DMS 273 (cell line): ENCODE measurements at regions not wholly inside any gene's neighbourhood (a gene's known extent, or its start where the extent isn't known, plus 50 kb on each side); places are given as distances from the start of the nearest gene placed in this dataset.

Source experiments
- DNase-seq: peaks from one replicate; lab custom pipeline; 2025; ENCODE audit not compliant: unreplicated experiment; lab: John Stamatoyannopoulos, UW

DNA sequence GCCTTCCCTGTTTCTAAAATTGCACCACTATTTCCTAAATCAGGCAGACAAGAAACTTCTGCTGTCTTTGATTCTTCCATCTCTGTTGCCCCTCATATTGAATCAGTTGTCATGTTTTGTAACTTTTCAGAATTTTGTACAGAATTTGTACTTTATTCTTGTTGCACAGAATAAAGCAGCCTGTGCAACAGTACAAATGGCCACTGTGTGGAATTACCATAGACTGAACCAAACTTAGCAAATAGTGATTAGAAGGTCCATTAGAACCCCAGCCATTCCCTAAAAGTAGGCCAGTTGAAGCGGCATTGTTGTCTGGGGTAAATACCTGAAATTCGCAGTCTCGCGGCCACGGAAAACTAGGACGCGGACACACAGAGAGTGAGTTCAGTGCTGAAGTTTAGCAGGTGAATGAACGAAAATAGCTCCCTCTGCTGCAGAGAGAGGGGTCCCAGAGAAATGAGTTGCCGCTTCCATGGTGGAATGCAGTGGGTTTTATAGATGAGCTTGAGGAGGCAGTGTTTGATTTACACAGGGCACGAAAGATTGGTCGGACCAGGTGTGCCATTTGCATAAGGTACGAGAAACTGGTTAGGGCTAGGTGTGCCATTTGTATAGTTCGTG lies 71.8 kb downstream of the C4orf33 start:
- no peak for DNase-seq

DNA sequence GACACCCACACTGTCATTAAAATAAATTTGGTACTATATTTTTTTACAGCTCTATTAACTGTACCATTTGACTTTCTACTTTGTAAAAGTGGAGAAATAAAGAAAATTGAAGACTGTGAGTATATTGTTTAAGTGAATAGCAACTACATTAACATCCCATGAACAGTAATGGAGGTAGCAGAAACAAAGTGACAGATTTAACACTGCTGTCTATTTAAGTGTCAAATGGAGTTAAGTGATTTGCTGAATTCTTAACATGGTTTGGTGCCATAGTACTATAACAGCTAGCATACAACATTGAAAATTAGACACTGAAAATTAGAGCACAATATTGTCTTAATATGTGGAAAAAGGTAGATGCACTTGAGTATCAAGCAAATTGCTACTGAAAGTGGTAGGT lies 76.2 kb downstream of the C4orf33 start:
- DNase-seq: no peak

DNA sequence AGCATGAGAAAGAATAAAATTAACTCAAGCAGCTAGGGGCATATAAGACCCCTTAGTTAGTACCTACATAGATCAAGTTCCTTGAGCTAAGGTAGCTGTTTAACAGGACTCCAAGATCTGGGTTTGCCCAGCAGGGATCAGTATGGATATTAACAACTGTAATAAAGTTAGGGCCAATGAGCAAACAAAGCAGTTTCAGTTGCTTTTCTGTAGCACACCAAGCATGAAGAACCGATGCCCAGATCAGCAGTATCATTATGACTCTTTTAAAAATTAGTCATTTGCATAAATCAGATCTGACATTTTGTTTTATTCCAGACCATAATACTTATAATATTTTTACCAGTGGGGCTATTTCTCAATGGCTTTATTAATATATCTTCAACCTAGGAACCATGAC lies 80.9 kb downstream of the C4orf33 start:
- DNase-seq: no peak

DNA sequence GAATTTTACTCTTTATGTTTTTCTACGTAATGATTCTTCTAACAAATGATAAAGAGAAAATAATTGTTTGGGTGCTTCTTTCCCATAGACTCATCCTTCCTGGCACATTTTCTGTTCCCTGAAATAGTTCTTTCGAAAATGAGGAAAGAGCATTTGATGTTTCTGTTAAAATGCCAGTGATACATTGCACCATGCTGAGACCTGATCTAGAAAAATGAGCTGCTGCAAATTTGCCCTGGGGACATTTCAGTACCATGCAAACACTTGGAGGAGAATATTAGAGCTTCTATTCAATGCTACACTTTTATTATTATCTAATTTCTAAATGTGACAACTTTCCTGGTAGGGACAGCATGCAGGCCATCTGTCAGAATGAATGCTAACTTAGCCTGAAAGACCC lies 83.3 kb downstream of the C4orf33 start:
- no peak for DNase-seq

DNA sequence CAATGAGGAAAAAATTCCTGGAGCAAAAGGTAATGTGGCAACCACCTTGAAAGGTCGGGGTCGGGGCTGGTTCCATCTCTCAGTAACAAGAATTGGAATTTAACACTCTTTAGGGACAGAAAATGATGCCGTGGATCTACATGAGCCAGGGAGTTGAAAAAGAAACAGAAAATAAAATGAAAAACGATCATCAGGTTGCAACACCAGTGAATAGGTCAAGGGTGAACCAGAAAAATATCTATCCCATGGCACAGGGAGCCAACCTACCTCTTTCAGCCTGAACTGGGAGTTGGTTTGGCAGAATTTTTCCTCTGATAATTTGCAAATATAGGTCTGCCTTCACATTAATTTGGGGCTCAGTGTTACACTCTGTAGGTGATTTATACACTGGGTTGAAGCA lies 93.7 kb downstream of the C4orf33 start:
- no peak for DNase-seq

DNA sequence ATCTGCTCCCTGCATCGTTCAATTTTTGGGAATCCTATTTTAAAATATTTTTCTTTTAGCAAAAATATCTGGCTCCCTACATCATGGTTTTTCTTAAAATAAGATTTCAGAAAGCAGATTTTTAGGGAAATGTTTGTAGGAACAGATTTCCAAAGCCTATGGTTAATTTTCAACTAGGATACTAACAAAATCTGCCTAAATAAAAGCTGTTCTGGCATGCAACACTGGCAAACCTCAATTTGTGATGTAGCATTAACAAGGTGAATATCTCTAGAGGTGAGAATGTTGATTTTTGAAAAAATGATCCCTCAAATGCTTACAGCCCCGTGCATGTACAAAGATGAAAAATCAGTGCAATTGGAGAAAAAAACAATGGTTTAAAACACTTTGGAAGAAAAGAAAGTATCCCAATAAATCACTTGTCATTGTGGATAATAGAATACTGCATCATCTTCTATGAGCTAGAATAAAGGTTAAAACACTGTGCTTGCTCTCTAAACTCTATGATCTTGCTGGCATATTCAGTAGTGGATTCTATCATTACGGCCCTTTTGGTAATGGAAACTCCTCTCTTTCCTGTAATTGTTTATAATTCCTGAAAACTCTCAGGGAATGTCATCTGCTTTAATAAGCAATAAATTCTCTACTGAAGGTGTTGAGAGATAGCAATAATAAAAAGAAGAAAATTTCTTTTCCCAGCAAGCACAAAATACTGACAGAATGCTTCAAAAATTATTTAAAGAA lies 97.6 kb downstream of the C4orf33 start:
- DNase-seq: no peak

DNA sequence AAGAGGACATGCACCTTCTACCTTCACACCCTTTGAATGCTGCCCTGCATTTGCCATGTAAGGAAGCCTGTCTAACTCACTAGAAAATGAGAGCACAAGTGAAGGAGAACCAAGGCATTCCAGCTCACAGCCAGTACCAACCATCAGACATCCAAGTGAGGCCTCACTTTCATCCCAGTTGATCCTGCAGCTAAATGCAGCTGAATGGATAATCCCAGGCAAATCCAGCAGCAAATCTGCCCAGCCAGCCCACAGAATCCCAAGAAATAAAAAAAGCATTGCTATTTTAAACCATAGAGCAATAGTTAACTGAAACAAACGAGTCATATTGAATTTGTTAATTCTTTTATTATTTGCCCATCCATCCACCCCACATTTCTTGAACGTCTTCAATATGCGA lies 112.5 kb downstream of the C4orf33 start:
- no peak for DNase-seq

DNA sequence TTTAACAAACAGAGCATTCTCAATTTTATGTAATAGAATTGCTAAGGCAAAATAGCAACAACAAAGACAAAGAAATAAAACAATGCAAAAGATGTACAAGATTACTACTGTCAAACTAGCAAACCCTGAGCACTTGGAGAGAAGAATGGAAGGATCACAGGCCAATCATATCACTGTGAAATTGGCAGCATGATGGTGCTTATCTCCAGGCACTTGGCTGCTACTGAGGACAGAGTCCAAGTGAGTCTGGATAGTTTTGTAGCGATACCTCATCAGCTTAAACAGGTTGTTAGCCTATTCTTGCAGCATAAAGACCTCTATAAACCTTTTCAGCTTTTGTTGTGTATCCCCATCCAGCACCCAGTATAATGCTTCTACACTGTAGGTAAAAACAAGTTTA lies 117.7 kb downstream of the C4orf33 start:
- DNase-seq: no peak

DNA sequence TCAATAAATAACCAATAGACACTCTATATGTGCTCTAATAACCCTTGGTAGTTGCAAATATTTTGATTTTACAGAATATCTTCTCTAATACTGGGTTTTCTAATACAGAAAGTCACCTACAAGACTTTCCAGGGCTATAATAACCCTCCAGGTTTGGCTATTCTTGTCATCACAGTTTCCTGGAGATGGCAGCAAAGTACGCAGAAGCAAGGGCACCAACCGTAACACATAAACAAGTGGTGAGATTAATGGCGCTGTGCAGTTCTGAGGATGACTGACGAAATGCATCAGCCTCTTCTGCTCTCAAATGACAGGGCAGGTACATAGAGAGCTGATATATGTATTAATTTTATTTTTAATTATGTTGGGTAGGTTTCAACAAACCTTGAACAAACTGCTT lies 122.4 kb downstream of the C4orf33 start:
- DNase-seq: peak; percentile 43

DNA sequence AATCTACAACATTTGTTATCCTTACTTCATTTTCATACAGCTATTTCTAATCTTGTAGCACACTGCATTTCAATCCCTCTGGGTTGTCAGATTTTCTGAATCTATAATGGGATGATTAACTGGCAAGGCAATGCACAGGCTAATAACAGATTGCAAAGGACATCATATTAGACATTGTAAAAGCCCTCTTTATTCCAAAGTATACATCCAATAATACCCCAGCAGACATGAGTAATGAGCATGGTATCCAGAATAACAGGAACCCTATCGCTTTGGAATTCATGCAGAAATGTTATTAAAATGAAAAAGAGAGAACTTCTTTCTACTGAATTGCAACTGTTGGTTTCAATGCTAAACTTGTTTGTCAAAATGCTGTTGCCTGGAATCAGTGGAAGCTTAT lies 122.9 kb downstream of the C4orf33 start:
- DNase-seq: no peak

DNA sequence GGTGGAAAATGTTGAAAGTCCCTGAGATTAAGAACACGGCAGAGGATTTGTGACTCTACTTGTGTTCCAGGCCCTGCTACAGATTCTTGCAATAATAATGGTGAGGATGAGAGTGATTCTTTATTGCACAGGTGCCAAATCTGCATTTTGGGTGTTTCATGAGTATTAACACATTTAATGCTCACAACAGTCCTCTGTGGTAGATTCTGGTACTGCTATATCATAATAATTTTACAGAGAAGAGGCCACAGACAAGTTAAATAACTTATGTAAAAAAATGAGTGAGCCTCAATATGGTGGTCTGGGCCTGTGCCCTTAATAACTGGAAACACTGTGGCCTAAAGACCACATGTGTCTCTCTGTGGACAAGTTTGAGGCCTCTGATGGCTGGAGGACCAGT lies 124.3 kb downstream of the C4orf33 start:
- no peak for DNase-seq

DNA sequence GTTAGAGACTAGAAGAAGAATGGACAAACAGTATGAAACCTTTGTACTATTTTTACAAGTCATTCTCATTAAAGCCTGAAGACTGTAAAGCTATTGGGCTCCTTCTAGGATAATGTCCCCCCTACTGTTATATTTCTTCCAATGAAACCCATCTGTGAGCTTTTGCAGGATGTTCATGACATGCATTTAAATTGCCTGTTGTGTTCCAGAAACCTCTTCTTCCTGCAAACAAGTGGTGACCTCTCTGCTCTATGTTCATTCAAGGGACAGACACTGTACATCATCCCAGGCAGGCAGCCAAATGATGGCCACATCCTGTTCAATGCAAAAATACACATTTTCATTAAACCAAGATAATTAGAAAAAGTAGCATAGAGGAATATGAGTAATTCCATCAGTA lies 128.0 kb downstream of the C4orf33 start:
- no peak for DNase-seq

DNA sequence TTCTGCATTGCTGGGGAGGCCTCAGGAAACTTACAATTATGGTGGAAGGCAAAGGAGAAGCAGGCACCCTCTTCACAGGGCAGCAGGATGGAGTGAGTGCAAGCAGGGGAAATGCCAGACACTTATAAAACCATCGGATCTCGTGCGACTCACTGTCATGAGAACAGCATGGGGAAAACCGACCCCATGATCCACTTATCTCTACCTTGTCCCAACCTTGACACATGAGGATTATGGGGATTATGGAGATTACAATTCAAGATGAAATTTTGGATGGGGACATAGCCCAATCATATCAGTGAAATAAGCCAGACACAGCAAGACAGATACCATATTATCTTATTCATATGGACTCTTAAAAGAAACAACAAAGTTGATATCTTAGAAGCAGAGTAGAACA lies 134.9 kb downstream of the C4orf33 start:
- DNase-seq: no peak

DNA sequence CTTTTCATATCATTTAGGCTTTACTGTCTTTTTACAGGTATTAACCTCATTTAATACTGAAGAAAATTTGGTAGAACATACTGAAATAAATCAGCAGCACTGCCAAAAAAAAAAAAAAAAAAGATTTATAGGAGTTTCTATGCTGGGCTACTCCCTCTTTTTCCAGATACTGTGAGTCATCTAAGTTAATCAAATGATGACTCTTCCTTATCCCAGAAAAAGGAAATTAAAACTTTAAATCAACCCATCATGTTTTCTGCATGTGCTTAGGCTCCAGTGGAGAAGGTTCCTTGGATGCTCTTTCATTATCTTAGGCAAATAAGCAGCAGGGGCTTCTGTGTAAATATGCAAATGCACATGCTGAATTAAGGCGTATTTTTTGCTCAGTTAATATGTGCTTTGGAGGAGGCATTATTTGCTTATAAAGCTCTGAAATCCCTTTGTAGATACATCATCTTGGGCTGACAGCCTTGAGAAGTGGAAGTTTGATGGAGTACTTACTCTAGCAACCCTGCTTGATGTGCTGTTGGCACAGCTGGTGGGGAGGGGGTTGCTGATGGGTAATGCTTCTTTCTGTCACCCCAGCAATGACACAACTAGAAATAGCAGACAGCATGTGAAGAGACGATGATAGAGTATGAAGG lies 136.1 kb downstream of the C4orf33 start:
- DNase-seq: no peak

DNA sequence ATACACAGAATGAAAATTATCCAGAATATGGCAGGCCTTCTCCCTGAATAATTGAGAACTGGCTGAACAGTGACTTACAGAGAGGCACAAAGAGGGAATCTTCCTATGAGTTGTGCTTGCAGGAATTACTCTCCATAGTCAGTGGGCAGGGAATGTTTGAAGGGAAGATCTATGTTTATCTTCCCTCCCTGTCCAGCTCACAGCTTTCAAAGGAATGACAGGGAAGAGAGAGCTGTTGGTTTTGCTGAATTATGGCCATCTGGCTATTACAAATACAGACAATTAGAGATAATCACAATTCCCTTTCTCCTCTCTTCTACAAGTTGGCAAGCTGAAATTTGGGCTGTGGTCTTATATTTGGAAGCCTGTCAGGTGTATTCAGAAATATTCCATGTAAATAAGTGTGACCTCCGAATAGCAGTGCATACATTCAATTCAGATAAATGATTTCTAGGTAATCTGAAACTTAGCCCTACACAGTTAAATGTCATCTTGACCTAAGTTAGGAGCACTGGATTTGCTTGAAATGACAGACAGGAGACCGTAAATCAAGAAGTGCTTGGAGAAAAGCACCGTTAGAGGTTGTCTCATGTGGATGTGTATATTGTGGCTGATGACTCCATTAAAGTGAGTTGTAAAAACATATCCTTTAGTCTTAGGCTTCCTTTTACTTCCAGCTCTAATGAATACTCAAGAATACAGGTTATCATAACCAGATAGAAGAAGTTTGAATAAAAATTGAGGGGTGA lies 136.8 kb downstream of the C4orf33 start:
- peak; percentile 2 for DNase-seq

DNA sequence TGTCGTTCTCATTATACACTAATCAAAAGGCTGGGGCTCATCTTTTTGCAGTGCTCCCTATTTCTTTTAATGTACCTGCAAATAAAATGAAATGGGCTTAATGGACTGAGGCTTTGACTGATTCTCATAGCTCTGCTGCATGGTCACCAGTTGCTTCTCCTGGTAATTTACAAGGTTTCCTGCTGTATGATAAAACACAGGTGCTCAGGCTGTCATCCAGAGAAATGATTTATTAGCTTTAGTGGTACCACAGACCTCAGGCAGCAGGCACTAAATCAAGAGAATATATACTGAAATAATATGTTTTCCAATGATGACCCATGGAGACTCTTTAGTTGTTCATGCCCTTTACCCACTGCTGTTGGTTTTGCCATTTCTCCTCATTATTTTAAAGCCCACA lies 137.7 kb downstream of the C4orf33 start:
- DNase-seq: no peak

DNA sequence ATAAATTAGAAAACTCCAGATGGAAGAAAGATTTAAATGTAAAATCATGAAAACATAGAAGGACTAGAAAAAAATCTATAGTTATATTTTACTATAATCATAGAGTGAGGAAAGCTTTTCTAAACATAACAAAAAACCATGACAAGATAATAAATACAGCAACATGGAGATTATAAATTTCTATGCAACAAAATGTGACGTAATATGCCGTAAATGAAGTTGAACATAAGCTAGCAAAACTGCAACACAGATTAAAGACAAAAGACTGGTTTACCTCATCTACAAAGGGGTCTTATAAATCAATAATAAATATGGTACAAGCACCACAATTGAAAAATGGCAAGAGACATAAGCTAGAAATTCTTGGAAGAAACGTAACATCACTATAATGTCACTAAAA lies 140.4 kb downstream of the C4orf33 start:
- DNase-seq: no peak

DNA sequence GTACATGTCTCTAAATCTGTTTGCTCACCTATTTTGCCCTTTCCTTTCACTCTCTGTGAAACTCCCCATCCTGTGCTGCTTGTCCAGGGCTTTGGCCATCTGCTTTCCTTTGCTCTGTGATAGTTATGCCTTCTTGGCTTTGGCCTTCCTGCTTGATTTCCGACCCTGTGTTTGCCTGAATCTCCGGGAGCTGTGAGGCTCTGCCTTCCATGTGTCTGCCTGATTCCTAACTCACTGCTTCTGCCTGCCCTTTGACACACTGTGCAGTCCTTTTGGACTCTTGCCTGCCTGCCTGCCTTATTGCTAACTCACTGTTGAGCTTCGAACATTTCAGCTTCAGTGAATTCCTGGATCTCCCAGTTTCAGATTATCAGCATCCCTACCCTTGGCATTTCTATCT lies 143.1 kb downstream of the C4orf33 start:
- DNase-seq: no peak

DNA sequence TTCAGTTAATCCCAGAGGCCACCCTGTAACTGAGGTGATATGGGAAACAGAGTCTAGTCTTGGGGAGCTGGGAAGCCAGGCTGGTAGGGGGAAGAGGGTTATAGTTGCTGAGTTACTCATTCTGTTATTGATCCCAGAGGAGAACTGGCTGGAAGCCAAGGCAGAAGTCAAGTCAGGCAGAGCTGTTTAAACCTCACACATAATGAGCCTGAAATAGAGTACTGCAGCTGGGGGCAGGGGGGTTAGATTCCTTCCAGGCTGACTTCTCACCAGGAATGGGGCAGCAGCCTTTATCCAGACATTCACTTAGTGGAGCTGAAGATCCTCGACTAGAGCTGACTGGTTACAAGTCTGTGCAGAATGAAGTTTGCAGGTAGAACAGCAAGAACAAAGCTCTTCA lies 144.9 kb downstream of the C4orf33 start:
- no peak for DNase-seq

DNA sequence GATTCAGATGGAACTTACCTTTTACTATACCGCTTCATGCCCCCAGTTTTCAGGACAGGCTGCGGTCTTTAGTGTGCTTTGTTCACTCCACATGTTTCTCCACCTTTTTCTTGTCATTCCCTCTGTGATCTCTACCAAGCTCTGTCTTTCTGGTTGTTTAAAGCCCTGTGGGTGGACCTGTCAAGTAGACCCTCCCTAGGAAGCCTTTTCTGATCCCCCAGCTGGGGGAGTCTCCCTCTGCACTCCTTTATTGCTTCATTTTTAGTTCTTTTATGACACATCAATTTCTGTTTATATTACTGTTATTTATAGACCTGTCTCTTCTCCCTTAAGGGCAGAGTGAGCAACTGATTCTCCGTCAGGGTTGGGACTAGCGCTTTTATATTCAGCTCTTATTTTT lies 150.2 kb downstream of the C4orf33 start:
- DNase-seq: no peak

DNA sequence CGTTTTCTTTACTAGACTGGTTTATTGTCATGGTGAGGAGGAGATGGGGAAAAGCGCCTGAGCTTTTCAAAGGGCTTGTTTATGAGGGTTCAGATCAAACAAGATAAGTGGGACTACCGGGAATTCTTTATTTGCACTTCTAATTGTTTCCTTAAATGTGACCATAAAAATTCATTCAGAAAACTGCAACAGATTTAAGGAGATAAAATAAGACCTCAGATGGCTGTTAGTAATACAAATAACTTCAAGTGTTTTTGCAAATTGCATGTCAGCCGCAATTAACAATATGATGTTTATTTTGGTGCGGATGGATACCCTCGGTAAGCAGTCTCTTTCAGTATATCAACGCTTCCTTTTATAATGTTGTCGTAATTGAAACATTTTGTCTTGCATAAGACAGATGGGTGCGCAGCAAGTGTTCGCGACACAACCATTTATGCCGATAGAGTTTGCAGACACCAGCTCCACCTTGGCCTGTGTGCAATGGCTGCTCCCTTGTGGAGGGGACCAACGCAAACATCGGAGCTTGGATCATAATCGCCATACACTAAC lies 151.0 kb downstream of the C4orf33 start:
- peak; percentile 18 for DNase-seq

DNA sequence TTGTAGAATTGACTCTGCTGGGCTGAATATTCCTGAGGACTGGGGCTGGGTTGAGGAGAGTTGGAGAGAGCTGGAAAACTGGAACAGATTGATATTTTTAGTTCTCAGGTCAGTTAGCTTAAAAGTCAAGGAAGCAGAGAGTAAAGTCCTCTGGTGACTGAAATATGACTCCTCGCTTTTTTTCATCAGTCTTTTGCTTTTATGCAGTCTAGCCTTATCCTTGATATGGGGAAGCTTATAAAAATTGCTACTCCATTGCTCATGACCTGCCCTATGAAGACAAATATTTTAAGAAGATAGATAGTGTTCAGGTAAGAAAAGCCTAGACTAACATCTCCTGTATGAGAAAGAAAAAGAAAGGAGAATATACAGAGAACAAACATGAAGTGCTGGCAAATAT lies 152.7 kb downstream of the C4orf33 start:
- no peak for DNase-seq
